Right forelimb (tissue), 1 donor: ENCODE measurements at regions not wholly inside any gene's neighbourhood (a gene's known extent, or its start where the extent isn't known, plus 50 kb on each side); places are given as distances from the start of the nearest gene placed in this dataset.

Experiments
- DNase-seq: peaks from one replicate; pipeline ENCODE4 v3.0.0-alpha.2; 2018

DNA sequence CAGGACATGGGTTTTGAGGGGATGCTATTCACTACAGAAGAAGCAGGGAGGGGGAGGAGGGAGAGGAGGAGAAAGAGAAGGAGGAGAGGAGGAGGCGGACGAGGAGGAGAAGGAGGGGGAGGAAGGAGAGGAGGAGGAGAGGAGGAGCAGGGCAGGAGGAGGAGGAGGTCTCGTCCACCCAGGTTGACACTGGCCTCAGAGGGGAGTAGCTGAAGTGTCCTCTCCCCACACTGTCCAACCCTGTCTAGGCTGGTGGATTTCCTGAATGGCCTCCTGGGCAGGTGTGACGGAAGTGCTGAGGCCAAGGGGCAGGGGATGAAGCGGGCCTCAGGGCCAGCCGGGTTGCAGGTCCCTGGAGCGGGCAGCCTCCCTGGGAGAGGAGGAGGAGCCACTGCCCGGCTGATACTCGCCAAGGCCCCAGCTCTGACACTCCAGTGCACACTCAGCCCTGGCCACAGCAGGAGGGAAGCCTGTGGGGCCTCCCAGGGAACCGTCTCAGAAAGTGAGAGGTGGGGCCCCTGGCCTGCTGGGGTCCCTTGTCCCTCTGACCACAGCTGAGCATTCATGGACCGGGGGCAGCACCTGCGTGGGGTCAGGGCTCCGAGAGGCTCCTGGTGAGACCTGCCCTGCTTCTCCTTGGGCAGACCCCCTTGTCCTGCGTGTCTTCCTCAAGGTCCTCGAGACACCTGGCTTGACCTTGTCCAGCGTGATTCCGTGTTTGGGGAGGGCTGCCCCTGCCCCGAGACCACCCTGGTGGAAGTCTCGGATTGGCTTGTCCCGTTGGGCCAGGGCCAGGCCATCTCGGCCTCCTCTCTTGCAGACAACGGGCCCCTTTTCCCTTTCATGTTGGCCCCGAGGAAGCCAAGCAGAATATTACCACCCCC is 200.6 kb upstream of the CIBAR2 start:
- DNase-seq: no peak

GRCh38 chr16:85313526-85314301 is 201.4 kb upstream of the CIBAR2 start:
- DNase-seq: peak; percentile 73

GRCh38 chr16:85314512-85314971 is 202.3 kb upstream of the CIBAR2 start:
- no peak for DNase-seq

DNA sequence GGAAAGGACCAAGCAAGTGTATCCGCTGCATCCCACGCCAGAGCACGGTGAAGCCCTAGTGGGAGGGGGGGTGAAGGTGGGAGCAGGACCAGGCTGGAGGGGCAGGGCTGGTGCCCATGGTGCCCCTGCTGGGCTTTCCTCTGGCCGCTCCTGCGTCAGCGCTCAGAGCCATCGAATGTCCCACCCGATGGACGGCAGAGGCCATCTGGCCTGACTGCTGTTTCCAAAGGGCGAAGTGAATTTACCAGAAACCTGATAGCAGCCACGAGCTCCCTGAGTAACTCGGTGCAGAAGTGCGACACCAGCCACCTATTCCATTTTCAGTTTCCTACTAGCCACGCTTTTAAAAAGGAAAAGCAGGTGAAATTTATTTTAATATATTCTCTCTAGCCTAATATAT is 203.6 kb upstream of the CIBAR2 start:
- no peak for DNase-seq

- no peak for DNase-seq
Observed at GRCh38 chr16:85316321-85316919, 204.1 kb upstream of the CIBAR2 start.

- DNase-seq: no peak
Observed at GRCh38 chr16:85316944-85317343, 204.7 kb upstream of the CIBAR2 start.

DNA sequence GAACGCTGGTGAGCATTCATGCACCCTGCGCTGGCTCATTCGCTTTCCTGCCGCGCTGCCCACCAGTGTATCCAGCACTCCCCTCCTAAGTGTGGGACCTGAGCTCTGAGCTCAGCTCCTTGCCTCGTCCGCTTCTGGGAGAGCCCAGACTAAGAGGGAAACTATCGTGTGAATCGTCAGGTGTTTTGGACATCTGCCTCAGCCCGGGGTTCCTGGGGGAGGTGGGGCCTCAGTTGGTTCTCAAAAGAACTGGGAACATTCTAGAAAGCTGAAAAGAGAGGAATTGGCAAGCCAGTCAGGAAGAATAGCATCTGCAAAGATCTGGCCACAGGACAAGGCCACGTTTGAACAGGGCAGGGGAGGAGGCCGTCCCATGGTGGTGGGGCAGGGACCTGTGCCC is 205.4 kb upstream of the CIBAR2 start:
- DNase-seq: no peak

DNA sequence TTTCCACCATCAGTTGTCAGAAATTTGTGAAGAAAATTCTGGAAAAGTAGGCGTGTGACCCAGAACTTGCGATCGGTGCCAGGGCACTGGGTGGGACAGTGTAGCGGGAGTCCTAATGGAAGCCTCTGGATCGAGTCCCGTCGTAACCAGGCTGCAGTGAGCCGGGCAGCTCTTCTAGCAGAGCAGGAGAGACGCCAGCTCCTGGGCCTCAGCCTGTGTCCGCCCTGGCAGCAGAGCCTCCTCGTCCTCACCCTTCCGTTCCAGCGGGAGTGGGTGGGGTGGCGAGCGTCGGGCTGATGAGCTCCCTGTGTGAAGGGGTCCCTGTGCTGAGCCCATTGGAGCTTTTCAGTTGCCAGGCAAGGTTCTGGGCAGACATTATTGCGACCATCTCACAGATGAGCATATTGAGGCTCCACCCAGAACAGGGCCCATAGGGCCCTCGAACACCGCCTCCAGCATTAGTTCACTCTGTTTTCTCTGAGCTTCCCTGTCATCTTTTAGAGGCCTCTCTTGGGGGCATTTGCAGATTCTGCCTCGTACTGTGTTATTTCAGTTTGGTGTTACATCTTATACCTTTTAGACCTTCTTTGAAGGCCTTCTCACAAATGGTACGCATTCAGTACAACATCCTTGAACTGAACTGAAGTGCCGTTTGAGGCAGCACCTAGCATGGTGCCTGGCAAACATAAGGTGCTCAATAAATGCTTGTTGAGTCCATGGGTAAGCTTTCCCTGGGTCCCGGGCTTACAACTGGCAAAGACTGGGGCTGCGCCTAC is 207.1 kb upstream of the CIBAR2 start:
- DNase-seq: no peak

GRCh38 chr16:85319984-85320440 is 207.7 kb upstream of the CIBAR2 start:
- DNase-seq: no peak

DNA sequence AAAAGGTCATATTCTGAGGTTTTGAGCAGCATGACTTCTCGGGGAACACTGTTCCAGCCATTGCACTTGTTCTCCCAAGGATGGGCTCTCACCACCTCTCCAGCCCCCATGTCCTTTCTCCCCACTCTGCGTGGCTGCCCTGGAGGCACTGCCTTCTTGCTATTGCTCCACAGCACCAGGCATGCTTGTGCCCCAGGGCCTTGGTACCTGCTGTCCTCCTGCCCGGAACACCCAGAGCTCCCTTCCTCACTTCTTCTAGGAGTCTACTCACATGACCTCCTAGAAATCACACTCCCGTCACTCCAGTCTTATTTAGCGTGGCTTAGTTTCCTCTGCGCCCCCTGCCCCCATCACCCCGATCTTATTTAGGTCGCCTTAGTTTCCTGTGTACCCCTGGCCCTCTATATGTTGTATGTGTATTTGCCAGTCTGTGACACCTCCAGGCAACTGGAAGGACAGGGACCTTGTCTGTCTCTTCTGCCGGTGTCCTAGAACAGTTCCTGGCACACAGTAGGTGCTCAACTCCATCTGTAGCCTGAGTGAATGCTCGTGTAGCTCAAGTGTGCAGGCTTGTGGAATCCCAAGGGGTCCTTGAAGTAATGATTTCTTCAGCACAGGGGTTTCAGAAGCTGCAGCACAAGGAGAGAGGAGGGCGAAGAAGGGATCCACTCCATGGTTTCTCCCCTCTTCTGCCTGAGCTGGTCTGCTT is 208.6 kb upstream of the CIBAR2 start:
- DNase-seq: no peak

DNA sequence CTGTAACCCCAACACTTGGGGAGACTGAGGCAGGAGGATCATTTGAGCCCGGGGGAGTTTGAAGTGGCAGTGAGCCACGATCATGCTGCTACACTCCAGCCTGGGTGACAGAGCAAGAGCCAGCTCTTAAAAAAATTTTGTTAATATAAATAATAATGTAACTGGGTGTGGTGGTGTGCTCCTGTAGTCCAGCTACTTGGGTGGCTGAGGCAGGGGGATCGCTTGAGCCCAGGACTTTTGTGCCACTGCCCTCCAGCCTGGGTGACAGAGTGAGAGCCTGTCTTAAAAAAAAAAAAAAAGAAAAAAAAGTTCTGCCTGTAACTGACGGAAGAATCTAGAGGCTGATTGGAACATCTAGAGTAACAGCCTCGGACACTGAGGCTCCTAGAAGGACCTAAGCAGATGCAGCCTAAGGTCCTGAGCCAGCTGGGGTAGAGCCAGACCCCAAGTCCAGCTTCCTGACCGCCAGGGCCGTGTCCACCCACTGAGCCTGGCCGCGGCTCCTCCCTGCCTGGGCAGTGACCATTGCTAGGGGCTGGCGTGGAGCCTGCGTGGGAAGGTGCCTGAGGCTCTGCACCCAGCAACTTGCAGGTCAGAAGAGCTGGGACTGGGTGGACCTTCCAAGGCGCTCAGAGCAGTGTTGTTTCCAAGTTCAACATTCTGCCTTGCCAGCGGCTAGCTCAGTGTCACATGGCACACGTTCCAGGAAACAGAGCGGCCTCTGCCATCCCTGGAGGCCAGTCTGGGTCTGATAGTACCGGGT is 209.4 kb upstream of the CIBAR2 start:
- DNase-seq: peak; percentile 87

- no peak for DNase-seq
Observed at GRCh38 chr16:85323230-85323960, 211.1 kb upstream of the CIBAR2 start.

- no peak for DNase-seq
Observed at GRCh38 chr16:85323961-85324253, 211.6 kb upstream of the CIBAR2 start.

- no peak for DNase-seq
Observed at GRCh38 chr16:85324488-85324887, 212.2 kb upstream of the CIBAR2 start.

DNA sequence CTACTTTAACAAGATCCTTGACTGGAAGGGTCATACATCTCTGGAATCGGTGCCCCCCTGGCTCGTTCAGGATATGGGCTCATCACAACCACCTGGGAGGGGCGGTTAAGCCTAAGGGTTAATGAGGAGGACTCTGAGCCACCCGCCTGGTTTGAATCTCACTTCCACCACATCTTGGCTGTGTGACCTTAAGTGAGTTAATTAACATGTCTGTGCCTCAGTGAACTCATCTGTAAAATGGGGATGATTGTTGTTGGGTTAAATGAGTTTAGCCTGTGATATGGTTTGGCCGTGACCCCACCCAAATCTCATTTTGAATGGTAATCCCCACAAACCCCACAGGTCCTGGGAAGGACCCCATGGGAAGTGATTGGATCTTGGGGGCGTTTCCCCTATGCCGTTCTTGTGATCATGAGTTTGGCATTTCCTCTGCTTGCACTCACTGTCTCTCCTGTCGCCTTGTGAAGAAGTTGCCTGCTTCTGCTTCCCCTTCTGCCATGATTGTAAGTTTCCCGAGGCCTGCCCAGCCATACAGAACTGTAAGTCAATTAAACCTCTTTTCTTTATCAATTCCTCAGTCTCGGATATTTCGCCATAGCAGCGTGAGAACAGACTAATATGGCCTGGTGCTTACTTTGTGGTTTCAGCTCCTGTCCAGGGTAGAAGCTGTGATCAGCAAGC is 214.0 kb upstream of the CIBAR2 start:
- no peak for DNase-seq

DNA sequence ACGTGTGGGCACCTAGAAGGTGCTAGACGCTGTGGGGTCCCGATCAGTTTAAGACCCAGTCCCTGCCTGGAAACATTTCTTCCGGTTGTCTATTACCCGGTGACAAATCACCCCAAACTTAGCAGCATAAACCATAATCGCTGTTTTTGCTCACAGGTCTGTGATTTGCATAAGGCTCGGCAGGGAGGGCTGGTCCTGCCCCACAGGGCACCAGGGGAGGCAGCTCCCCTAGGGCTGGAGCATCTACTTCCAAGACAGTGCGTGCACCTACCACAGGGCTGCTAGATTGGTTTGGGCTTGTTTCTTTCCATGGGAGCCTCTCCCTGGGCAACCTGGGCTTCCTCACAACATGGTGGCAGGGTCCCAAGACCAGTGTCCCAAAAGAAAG is 214.5 kb upstream of the CIBAR2 start:
- no peak for DNase-seq

DNA sequence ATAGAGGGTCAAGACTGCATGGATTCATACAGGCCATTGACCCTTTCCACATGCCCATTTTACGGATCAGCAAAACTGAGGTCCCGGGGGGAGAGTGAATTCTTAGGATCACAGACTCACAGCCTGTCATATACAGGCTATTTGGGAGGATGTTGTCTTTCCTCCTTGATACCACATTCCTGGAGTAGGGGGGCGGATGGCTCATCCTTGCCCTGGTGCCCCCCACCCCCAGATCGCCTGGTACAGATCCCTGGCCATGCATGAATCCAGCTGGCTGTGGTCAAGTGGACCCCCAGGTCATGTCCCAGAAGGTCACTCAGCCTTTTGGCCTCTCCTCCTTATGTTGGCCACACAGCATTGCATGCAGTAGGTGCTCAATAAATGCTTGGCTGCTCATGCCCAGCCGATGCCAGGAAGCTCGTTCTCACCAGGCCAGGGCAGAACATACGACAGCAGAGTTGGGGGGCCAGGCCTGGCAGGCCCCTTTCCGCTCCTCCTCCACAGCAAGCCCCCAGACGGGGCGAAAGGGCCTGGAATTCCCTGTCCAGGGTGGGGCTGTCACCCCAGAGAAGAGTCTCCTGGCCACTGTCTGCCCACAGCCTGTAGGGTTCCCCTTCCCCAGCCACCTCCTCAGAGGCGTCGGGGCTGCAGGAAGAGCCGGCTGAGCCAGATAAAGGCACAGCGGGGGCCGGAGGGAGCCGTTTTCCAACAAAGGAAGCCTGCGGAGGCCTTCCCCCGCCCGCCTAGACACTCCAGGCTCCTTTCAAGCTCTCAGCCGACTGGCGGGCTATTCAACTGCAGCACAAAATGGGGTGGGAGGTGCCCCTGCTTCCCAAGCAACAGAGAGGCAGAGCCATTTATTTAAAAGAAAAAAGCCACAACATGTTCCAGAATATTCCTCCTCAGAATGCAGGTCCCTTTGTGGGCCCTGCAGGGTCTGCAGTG is 215.7 kb upstream of the CIBAR2 start:
- DNase-seq: peak; percentile 77

GRCh38 chr16:85328676-85329058 is 216.4 kb upstream of the CIBAR2 start:
- DNase-seq: peak; percentile 71
